HL-60 (cell line): ENCODE measurements at regions not wholly inside any gene's neighbourhood (a gene's known extent, or its start where the extent isn't known, plus 50 kb on each side); places are given as distances from the start of the nearest gene placed in this dataset.

Experiments used
- DNase-seq, 2 experiments: peaks; one replicate each; pipeline ENCODE4 v3.0.0-alpha.2; 2010 to 2020; ENCODE audit warnings: low read depth in 1 of 2, low spot score in 1 of 2
- H3K27ac ChIP-seq: fragments of 250-450 bp; sonication (Bioruptor Pico); replicated peaks from 2 replicates; pipeline ENCODE4 v1.5.1; 2020; ENCODE audit warnings: mild to moderate bottlenecking, moderate library complexity
- H3K27me3 ChIP-seq: fragments of 250-450 bp; sonication (Bioruptor Pico); 2 replicates; pipeline ENCODE4 v1.5.1; 2021; ENCODE audit warnings: mild to moderate bottlenecking, moderate library complexity; ENCODE audit not compliant: insufficient read depth, poor library complexity, severe bottlenecking
- H3K4me3 ChIP-seq: replicated peaks from 2 replicates; pipeline ENCODE4 v1.5.1; 2011; ENCODE audit warnings: mild to moderate bottlenecking, control low read depth, low read length; ENCODE audit not compliant: insufficient read depth
- CTCF ChIP-seq: IDR thresholded peaks from one replicate; pipeline ENCODE4 v1.5.1; 2011; ENCODE audit warnings: low read length, control low read depth, inconsistent platforms; ENCODE audit not compliant: insufficient read depth
- GABPA ChIP-seq: IDR thresholded peaks from 2 replicates; pipeline ENCODE4 v1.6.1; 2012; ENCODE audit warnings: low read depth
- POLR2AphosphoS5 ChIP-seq: IDR thresholded peaks from 2 replicates; pipeline ENCODE4 v1.6.1; 2012; ENCODE audit warnings: low read depth
- REST ChIP-seq: IDR thresholded peaks from 2 replicates; pipeline ENCODE4 v1.6.1; 2012; ENCODE audit warnings: low read depth; ENCODE audit not compliant: insufficient replicate concordance
- SPI1 ChIP-seq: IDR thresholded peaks from 2 replicates; pipeline ENCODE4 v1.6.1; 2012; ENCODE audit warnings: low read depth, mild to moderate bottlenecking, borderline replicate concordance

- no peak for TF ChIP-seq POLR2AphosphoS5
- no peak for TF ChIP-seq REST
- no peak for TF ChIP-seq SPI1
- TF ChIP-seq CTCF = no peak
- TF ChIP-seq GABPA = no peak
- no peak overlapping the region for H3K4me3 ChIP-seq
- H3K27me3 ChIP-seq = no peaks in the 10 kb centered on the region
- DNase-seq = no peak
- H3K27ac ChIP-seq = no peak overlapping the region
Observed at GRCh38 chr10:33067917-33068316, 109.9 kb upstream of the ITGB1 start.

- DNase-seq = no peak
- Histone ChIP-seq H3K4me3 (no peak overlapping the region), H3K27ac (no peak overlapping the region), H3K27me3 (no peaks in the 10 kb centered on the region)
- TF ChIP-seq GABPA = no peak
- TF ChIP-seq SPI1 = no peak
- TF ChIP-seq CTCF = no peak
- no peak for TF ChIP-seq POLR2AphosphoS5
- TF ChIP-seq REST = no peak
Observed at GRCh38 chr10:33067481-33067880, 109.5 kb upstream of the ITGB1 start.

GRCh38 chr10:33066558-33067236, 108.7 kb upstream of the ITGB1 start:
- DNase-seq = no peak
- Histone ChIP-seq H3K27ac (no peak overlapping the region), H3K27me3 (no peaks in the 10 kb centered on the region), H3K4me3 (no peak overlapping the region)
- TF ChIP-seq REST (no peak), POLR2AphosphoS5 (no peak), GABPA (no peak), CTCF (no peak), SPI1 (no peak)
